ENCODE measurements at regions not wholly inside any gene's neighbourhood (a gene's known extent, or its start where the extent isn't known, plus 50 kb on each side); places are given as distances from the start of the nearest gene placed in this dataset.

- Histone ChIP-seq H3K4me2 (replicated peaks; ENCODE audit: low read depth, low read length, poor library complexity, severe bottlenecking) (no peak overlapping the region), H3K9me3 (ENCODE audit: control extremely low read depth in 1 of 3, control insufficient read depth in 2 of 3, insufficient read depth in 1 of 3, low read length in 2 of 3) (peaks cover 2 to 7% (median 5%) of the 10 kb centered on the region in 3 donors), H3K9ac (ENCODE audit: low read length) (no peak overlapping the region), H3K27me3 (replicated peaks in 1 of 4; ENCODE audit: control extremely low read depth in 1 of 4, control insufficient read depth in 3 of 4, insufficient read depth in 4 of 4, low read length in 3 of 4) (no peaks in the 10 kb centered on the region), H3K4me3 (ENCODE audit: control extremely low read depth in 1 of 5, extremely low read depth in 1 of 5, insufficient read depth in 1 of 5, low read depth in 2 of 5, low read length in 4 of 5) (no peak overlapping the region), H3K79me2 (ENCODE audit: control insufficient read depth, insufficient read depth, low read length) (no peaks in the 10 kb centered on the region), H3K4me1 (ENCODE audit: control insufficient read depth in 2 of 2, insufficient read depth in 2 of 2, low read length in 2 of 2) (peaks cover 60 to 65% of the 10 kb centered on the region in 2 donors), H2AFZ (ENCODE audit: insufficient read depth, low read depth, low read length, poor library complexity, severe bottlenecking) (no peak overlapping the region), H3K36me3 (replicated peaks in 1 of 2; ENCODE audit: control extremely low read depth in 1 of 2, control insufficient read depth in 1 of 2, extremely low read depth in 1 of 2, insufficient read depth in 2 of 2, low read length in 1 of 2) (no peaks in the 10 kb centered on the region), H4K20me1 (ENCODE audit: control insufficient read depth, insufficient read depth, low read length, poor library complexity, severe bottlenecking) (no peaks in the 10 kb centered on the region), H3K27ac (ENCODE audit: low read length in 2 of 2) (no peak overlapping the region)
- Mint-ChIP-seq H3K4me3 (no peak overlapping the region), H3K9me3 (ENCODE audit: insufficient read depth) (no peaks in the 10 kb centered on the region), H3K27me3 (no peaks in the 10 kb centered on the region), H3K27ac (peak overlapping the region; percentile 50), H3K4me1 (peaks cover 76% of the 10 kb centered on the region)
- no peak for TF ChIP-seq EZH2 (IDR thresholded peaks at IDR 0.05; ENCODE audit: borderline replicate concordance, insufficient read depth, low read depth, low read length, poor library complexity, severe bottlenecking)
- TF ChIP-seq, protein P1, sequence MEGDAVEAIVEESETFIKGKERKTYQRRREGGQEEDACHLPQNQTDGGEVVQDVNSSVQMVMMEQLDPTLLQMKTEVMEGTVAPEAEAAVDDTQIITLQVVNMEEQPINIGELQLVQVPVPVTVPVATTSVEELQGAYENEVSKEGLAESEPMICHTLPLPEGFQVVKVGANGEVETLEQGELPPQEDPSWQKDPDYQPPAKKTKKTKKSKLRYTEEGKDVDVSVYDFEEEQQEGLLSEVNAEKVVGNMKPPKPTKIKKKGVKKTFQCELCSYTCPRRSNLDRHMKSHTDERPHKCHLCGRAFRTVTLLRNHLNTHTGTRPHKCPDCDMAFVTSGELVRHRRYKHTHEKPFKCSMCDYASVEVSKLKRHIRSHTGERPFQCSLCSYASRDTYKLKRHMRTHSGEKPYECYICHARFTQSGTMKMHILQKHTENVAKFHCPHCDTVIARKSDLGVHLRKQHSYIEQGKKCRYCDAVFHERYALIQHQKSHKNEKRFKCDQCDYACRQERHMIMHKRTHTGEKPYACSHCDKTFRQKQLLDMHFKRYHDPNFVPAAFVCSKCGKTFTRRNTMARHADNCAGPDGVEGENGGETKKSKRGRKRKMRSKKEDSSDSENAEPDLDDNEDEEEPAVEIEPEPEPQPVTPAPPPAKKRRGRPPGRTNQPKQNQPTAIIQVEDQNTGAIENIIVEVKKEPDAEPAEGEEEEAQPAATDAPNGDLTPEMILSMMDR (IDR thresholded peaks at IDR 0.05), result no peak
- DNase-seq (no peak), ATAC-seq (ENCODE audit: low read depth) (no peak)
- WGBS (ENCODE audit: insufficient coverage), result 100% methylated on average over 1 of the region's 3 CpGs
- intact Hi-C loops (cut with micrococcal nuclease), result loop anchor here (10.0 kb wide), 1 partner anchor 147 kb away; the partner anchor contains the start of gene UBE2E1
- ChIA-PET POLR2A (no interaction called here), CTCF (no interaction called here)
Observed at GRCh38 chr3:23657647-23658046, 148.1 kb upstream of the UBE2E1 start.

GRCh38 chr3:23659274-23659673 lies 146.5 kb upstream of the UBE2E1 start:
- Histone ChIP-seq H3K4me1 (ENCODE audit: control insufficient read depth in 2 of 2, insufficient read depth in 2 of 2, low read length in 2 of 2) (peaks cover 56 to 64% of the 10 kb centered on the region in 2 donors), H3K9me3 (ENCODE audit: control extremely low read depth in 1 of 3, control insufficient read depth in 2 of 3, insufficient read depth in 1 of 3, low read length in 2 of 3) (peaks cover 2 to 7% (median 5%) of the 10 kb centered on the region in 3 donors), H3K27me3 (replicated peaks in 1 of 4; ENCODE audit: control extremely low read depth in 1 of 4, control insufficient read depth in 3 of 4, insufficient read depth in 4 of 4, low read length in 3 of 4) (no peaks in the 10 kb centered on the region), H3K79me2 (ENCODE audit: control insufficient read depth, insufficient read depth, low read length) (no peaks in the 10 kb centered on the region), H3K4me3 (ENCODE audit: control extremely low read depth in 1 of 5, extremely low read depth in 1 of 5, insufficient read depth in 1 of 5, low read depth in 2 of 5, low read length in 4 of 5) (peak overlapping the region in 1 of 5 experiments; percentile 37), H4K20me1 (ENCODE audit: control insufficient read depth, insufficient read depth, low read length, poor library complexity, severe bottlenecking) (no peaks in the 10 kb centered on the region), H2AFZ (ENCODE audit: insufficient read depth, low read depth, low read length, poor library complexity, severe bottlenecking) (peak overlapping the region; percentile 58), H3K4me2 (replicated peaks; ENCODE audit: low read depth, low read length, poor library complexity, severe bottlenecking) (peak overlapping the region; percentile 73), H3K9ac (ENCODE audit: low read length) (peak overlapping the region; percentile 50), H3K36me3 (replicated peaks in 1 of 2; ENCODE audit: control extremely low read depth in 1 of 2, control insufficient read depth in 1 of 2, extremely low read depth in 1 of 2, insufficient read depth in 2 of 2, low read length in 1 of 2) (no peaks in the 10 kb centered on the region), H3K27ac (ENCODE audit: low read length in 2 of 2) (peak overlapping the region; percentile 75 to 83)
- 4% methylated on average over 7 of the region's 8 CpGs for WGBS (ENCODE audit: insufficient coverage)
- H3K4me3 Mint-ChIP-seq, result peak overlapping the region; percentile 73
- peaks cover 70% of the 10 kb centered on the region for H3K4me1 Mint-ChIP-seq
- ATAC-seq (ENCODE audit: low read depth), result peak; percentile 90
- peak overlapping the region; percentile 87 for H3K27ac Mint-ChIP-seq
- POLR2A ChIA-PET, result interaction anchor here (0.7 kb wide), 2 partner anchors 150 to 258 kb away, joined by 3 read pairs; partner anchors contain the start of genes NKIRAS1 and RPL15
- TF ChIP-seq, protein P1 (IDR thresholded peaks at IDR 0.05), result no peak
- TF ChIP-seq EZH2 (IDR thresholded peaks at IDR 0.05; ENCODE audit: borderline replicate concordance, insufficient read depth, low read depth, low read length, poor library complexity, severe bottlenecking), result no peak
- DNase-seq, result peak; percentile 56
- no peaks in the 10 kb centered on the region for H3K9me3 Mint-ChIP-seq (ENCODE audit: insufficient read depth)
- CTCF ChIA-PET, result interaction anchor here (0.6 to 1.1 kb wide), 2 partner anchors 9 to 22 kb away, joined by 3 read pairs; no protein-coding TSS in a partner anchor
- intact Hi-C loops (cut with micrococcal nuclease), result loop anchor here (10.0 kb wide), 1 partner anchor 146 kb away; the partner anchor contains the start of gene UBE2E1
- H3K27me3 Mint-ChIP-seq, result no peaks in the 10 kb centered on the region

All from B cell (primary cell).